Sigmoid colon (tissue), 4 donors: ENCODE measurements at regions not wholly inside any gene's neighbourhood (a gene's known extent, or its start where the extent isn't known, plus 50 kb on each side); places are given as distances from the start of the nearest gene placed in this dataset.

Source experiments
- POLR2AphosphoS5 ChIP-seq, 4 donors: sonication (generic); formaldehyde crosslinking; IDR thresholded peaks; one replicate each; pipeline ENCODE4 v1.6.1; 2017; ENCODE audit warnings: antibody characterized with exemption in 4 of 4
- TF ChIP-seq, protein P1 (sequence below), 4 experiments: fragments of 450-650 bp in 3 of 4; fragments of 200-600 bp in 1 of 4; IDR thresholded peaks; one replicate each; pipeline ENCODE4 v1.5.1; 2016 to 2019; ENCODE audit warnings: antibody characterized with exemption in 4 of 4, mild to moderate bottlenecking in 3 of 4, moderate library complexity in 2 of 4

DNA sequence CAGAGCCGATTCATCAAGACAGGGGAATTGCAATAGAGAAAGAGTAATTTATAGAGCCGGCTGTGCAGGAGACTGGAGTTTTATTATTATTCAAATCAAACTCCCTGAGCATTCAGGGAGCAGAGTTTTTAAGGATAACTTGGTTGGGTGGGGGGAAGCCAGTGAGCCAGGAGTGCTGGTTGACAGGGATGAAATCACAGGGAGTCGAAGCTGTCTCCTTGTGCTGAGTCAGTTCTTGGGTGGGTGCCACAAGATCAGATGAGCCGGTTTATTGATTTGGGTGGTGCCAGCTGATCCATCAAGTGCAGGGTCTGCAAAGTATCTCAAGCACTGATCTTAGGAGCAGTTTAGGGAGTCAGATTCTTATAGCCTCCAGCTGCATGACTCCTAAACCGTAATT lies 95.4 kb upstream of the CCDC80 start:
- TF ChIP-seq, protein P1, sequence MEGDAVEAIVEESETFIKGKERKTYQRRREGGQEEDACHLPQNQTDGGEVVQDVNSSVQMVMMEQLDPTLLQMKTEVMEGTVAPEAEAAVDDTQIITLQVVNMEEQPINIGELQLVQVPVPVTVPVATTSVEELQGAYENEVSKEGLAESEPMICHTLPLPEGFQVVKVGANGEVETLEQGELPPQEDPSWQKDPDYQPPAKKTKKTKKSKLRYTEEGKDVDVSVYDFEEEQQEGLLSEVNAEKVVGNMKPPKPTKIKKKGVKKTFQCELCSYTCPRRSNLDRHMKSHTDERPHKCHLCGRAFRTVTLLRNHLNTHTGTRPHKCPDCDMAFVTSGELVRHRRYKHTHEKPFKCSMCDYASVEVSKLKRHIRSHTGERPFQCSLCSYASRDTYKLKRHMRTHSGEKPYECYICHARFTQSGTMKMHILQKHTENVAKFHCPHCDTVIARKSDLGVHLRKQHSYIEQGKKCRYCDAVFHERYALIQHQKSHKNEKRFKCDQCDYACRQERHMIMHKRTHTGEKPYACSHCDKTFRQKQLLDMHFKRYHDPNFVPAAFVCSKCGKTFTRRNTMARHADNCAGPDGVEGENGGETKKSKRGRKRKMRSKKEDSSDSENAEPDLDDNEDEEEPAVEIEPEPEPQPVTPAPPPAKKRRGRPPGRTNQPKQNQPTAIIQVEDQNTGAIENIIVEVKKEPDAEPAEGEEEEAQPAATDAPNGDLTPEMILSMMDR (IDR thresholded peaks at IDR 0.05): no peak
- no peak for TF ChIP-seq POLR2AphosphoS5 (IDR thresholded peaks at IDR 0.05)
